ENCODE measurements at regions not wholly inside any gene's neighbourhood (a gene's known extent, or its start where the extent isn't known, plus 50 kb on each side); places are given as distances from the start of the nearest gene placed in this dataset.

DNA sequence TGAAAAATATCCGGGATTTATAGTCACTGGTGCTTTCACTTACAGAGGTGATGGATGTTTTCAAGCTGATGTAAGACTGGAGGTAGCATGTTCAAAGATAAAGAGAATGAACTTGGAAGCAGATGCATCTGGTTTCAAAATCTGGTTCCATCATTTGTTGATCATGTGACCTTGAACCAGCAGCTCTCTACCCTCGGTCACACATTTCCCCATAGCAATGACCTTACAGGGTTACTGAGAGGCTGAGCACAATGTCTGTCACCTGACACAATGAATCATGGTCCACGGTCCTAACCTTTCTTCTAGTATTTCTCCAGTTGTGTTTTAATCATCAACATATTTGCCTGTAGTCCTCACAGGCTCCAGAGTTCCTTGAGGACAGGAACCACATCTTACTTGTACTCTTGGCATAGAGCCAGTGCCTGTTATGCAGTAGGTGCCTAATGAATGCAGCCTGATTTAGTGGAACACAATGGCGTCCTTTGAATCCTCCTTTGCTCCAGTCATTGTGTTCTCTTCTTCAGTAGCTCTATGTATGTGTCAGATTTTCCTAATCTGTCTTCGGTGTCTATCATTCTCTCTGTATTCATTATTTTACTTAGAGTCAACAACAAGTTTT, 667.3 kb downstream of the PTPRU start:
- no peak for DNase-seq

DNA sequence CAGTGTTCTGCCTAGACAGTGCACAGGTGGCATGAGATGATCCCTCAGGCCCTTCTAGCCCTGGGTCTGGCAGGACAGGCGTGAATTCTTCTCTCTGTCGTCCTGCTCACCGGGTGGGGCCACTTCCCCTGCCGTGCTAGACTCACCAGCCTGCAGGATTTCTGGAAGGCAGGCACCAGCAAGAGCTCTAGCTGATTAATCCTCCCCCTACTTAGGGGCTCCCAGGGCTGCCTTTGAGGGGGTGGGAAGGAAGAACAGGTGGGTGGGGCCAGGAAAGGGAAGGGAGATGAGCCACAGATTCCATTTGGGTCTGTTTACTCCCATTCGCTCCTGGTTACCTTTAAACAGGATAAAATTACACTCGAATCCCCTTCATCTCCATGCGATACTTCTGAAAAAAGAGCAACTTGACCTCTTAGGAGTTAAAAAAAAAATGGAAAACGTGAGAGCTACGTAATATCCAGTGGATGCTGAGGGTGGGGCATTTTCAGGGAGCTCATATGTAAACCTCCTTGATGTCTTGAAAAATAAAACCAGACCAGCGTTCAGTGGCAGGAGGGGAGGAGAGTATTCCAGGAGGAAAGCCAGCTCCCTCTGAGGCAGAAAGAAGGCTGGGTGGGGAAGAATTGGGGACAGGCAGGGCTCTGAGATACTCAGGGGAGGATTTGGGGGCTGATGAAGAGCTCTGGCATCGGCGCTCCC, 665.5 kb downstream of the PTPRU start:
- no peak for DNase-seq

DNA sequence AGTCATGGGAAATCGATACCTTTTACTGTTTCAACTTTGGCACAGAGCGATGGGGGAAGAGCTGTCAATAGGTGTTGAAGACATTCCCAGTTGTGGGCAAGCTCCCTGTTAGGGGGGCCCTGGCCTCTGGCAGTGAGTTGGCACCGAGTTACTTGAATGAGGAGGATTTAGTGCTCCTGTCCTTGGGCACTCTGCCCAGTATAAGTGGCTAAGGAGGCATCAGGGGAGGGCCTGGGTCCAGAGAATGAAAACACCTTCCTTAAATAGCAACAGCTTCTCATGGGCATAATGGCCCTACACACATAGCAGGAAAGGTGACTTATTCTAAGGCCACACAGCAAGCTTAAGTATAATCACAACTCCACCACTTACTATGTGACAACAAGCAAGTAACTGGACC, 664.4 kb downstream of the PTPRU start:
- no peak for DNase-seq

DNA sequence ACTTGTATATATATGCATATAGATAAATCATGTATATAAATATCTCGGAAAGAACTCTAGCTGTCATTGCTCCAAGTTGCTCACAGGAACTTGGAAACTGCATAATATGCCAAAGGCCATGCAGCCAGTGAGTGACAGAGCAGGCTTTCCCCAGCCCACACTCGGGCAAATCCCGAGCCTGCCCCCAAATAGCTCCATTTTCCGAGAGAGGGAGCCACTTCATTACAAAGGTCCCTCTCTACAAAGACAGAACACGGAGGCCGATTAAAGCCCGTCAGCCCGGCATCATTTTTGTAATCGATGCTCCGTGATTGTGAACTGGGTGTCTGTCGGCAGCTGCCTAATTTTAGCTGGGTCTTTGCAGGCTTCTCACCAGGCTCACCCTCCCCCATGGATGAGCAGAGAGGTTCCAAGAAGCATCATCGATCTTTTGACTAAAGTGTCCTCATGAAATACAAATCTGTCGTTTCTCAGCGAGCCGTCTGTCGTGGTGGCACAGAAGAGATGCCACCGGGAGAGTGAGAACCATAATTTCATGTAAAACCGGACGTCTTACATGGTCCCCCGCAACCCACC, 663.9 kb downstream of the PTPRU start:
- DNase-seq = no peak

DNA sequence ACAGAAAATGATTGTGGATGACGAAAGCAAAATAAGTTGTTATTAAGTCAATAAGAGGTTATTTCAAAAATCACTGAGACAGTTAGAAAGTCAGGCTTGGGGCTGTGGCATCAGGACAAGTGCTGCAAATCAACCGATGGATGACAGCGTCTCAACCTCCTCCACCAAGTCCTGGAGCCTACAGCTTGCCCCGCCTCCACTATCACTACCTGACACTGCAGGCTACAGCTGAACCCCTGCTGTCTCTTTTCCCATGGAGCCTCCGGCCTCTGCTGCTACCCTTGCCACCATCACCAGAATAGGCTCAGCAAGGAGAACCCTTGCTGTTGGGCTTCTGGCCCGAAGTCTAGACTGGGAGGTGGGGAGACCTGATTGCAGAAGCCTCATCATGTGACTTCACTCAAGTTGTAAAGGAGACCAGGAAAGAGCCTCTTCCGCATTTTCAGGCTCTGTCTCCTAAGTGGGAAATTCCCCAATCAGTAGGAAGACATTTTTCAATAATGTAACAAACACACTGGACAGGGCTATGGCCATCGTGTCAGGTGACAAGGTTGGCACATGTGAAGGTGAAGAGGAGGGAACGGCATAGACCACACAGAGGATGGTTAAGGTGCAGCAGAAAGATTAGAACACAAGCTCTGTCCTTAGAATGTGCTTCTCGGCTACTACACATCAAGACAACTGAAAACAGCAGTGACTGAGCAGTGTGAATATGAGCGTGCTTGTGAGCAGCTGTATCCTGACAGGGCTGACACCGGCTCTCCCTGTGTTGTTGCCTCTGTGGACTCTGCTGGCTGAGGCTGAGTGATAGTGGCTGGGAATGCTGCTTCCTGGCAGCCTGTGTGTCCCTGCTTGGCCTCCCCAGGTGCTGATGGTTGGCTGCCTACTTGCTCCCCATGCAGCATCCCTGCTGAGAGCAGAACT, 660.7 kb downstream of the PTPRU start:
- no peak for DNase-seq

DNA sequence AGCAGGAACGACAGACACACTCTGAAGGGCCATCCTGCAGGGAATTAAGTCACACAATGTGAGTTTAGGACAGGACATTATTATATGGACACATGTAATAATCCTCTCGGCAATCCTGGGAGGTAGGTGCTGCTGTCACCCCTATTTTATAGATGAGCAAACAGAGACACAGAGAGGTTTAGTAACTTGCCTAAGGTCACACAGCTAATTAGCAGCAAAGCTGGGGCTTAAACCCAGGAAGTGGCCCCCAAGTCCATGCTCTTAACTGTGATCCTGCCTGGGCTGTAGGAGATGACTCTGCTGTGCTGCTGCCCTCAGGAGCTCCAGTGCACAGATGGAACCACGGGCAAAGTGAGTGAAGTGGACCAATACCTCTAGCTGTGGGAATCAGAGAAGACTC, 660.0 kb downstream of the PTPRU start:
- DNase-seq = no peak

DNA sequence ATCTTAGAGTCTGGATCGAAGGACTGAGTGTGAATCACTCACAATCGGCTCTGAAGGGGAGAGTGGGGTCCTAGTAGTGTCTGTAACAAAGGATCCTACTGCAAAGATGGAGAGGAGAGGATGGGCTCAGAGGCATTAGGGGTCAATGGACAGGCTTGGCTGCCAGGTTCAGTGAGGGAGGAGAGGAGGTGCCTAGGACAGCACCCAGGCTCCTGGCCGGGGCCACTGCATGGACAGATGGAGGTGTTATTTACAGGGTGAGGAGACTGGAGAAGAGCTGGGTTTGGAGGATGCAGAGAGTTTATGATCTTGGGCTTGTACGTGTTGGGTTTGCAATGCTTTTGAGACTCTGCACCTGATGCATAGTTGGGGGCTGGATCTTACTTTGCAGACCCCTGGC, 658.9 kb downstream of the PTPRU start:
- no peak for DNase-seq

DNA sequence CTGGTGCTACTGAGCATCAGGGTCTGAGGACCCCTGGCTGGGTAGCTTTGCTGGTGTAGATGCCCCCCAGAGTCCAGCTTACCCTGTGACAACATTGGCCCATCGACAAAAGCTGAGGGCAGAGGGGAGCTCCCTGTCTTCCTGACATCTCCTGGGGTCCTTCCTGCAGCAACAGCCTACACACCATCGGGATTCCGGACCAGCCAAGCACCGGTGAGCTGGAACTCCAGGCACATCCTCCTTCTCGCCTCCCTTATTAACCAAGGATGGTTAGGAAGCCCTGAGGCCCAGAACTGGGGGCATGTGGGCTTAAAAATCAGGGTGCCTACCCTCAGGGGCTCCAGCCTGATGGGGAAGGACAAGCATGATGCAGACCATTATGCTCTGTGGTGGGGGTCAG, 658.0 kb downstream of the PTPRU start:
- no peak for DNase-seq

DNA sequence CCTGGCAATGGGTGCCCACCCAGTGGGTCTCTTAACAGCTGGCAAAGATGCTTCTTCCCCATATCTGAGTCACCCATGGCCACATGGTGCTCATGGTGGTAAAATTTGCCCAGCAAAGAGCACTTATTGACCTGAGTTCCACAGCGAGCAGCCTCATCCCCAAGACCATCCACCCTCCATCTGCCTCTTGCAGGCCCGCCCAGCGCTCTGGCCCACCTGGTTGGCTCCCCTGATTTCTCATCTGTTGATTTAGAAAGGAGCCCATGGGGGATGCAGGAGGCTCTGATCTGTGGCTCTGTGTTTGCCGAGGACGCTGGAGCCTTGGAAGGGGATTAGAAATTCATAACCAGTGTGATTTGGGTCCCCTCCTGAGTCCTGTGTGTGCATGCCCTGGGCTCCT, 657.5 kb downstream of the PTPRU start:
- no peak for DNase-seq

DNA sequence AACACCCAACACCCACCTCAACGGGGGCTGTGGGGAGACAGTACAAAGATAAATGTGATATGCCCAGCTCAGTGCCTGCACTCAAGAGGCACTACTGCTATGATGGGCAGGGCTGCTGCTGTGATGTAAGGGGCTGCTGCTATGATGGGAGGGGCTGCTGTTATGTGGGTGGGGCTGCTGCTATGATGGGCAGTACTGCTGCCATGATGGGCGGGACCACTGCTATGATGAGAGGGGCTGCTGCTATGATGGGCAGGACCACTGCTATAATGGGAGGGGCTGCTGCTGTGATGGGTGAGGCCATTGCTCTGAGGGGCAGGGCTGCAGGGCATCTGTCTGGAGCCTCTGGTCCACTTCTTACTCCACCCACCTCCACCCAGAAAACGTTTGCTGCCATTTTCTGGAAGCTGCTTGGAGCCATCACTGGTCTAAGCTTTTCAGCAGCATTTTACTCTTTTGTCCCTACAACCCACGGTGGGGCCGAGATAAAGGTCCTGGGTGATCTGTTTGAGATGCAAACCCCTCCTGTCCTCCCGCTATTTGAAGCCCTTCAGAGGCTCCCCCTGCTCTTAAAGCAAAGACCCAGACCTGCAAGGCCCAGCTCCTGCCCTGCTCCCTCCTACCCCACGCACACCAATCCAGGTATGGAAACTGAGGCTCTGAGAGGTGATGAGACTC, 656.9 kb downstream of the PTPRU start:
- no peak for DNase-seq

DNA sequence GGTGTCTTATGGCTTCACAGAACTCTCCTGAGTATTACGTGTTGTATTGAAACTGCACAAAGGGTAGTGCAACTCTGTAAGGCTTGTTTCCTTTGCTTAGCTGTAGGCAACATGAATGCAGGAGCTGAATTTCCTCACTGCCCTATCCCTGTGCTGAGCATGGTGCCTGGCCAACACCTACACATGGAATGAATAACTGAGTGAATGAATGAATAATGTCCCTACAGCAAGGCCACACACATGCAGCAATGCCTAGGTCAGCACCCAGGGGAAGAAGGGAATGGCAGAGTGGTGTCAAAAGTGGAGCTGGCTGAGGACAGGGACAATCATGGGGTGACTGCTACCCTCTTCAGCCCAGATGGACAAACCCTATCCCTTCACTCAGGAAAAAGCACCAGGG, 655.9 kb downstream of the PTPRU start:
- no peak for DNase-seq

DNA sequence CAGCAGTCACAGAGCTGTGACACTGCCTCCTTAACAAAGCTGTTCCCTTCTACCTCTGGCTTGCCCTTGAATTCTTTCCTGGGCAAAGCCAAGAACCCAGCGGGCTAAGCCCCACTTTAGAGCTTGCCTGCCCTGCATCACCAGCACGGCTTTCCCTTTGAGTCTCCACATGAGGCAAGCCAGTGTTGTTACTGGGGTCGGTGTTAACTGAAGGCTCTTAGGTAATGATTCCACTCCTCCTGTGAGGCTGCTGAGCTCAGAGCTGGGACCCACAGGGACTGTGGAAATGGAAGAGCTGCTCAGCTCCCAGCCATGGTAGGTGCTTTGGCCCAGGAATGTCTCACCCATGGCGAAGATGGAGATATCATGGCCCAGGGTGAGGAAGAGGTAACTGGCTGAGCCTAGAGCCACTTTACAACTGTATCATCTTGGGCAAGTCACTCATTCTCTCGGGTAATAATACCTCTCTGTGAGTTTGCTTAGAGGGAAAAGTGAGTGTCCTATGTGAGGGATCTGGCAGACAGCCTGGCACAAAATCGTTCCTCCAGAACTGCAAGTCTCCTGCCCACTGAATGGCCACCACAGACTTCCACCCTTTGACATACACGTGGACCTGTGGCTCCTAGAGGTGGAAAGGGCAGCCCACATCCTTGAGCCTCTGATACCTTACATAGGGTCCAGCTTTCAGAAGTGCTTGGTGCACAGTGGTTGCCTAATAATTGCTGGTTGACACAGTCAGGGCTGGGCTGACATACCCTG, 654.1 kb downstream of the PTPRU start:
- DNase-seq = no peak

DNA sequence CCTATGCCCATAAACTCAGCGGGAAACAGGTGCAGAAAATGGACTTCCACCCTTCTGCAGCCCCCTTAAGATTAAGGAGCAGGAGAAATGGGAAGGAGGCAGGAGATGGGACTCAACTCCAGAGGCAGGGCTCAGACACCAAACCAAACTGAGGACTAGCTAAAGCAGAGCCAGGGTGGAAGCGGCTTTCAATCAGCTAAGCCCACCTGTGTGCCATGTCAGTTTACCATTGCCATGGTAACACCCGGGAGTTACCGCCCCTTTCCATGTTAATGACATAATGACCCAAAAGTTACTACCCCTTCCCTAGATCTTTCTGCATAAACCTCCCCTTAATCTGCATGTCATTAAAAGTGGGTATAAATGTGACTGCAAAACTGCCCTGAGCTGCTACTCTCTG, 653.5 kb downstream of the PTPRU start:
- DNase-seq = no peak

DNA sequence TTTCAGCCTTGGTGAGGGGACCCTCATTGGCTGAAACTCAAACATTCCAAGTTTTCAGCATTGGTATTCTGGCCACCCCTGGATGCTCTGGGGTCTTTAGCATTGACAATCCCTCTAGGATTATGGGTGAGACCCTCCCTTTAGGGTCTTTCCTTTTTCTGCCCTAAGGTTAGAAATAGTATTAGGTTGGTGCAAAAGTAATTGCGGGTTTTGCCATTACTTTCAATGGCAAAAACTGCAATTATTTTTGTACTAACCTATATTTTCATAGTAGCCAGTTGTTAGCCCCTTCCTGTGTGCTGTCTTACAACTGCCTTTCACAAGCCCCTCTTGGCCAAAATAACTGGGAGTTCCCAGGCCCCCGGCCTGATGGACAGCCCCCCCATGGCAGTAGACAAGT, 648.4 kb downstream of the PTPRU start:
- no peak for DNase-seq

DNA sequence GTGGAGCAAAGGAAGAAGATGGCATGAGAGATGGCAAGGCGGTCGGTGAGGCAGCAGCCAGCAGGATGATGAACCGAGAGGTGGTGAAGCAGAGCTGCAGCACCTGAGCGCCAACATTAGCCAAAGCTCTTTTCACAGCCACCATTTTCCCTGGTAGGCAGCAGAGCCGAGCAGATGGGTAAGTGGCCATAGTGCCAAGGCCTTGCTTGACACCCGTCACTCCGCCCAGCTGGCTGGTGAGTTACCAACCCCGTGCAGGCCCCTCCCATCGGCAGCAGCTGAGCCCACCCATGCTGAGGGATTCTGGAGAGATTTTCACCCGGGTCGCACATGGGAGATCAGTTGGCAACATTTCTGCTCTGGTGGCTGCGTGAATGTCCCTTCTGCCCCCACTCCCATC, 647.7 kb downstream of the PTPRU start:
- DNase-seq = no peak

DNA sequence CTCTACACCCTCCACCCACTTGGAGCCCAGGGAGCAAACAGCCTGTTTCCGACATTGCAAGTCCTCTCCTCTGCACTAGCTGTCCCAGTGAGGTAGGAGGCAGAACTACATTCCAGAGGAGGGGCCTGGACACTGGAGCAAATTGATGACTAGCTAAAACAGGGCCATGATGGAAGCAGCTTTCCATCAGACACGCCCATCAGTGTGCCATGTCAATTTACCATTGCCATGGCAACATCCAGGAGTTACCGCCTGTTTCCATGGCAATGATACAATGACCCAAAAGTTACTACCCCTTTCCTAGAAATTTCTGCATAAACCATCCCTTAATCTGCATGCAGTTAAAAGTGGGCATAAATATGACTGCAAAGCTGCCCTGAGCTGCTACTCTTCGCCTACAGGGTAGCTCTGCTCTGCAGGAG, 647.1 kb downstream of the PTPRU start:
- DNase-seq = no peak

DNA sequence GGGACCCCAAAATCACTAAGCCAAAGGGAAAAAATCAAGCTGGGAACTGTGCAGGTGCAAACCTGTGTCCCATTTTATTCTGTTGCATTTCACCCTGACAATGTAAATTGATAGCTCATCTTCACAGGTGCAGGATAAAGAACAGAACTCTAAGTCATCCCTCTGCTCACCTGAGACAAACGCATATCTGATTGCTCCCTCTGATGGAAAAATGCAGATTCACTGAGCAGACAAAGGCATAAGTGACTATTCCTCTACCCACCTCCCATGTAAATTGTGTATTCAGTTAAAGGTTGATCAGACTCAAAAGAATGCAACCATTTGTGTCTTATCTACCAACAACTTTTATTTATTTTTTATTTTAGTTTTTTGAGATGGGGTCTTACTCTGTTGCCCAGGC, 644.2 kb downstream of the PTPRU start:
- DNase-seq = no peak

DNA sequence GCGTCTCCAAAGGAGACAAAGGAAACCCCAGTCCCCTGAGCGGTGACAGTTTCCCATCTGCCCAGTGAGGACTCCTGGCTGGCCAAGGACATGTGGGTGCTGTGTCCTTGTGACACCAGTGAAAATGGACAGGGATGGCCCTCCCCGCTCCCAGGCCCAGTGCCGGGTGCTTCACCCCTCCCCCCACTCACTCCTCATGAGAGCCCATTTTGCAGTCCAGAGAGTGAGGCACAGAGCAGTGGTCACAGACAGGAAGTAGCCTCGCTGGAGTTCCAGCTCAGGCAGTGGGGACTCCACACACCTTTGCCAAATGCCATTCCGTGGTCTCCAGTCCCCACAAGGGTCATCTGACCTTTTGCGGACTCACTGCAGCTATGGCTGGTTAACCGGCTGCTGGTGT, 642.9 kb downstream of the PTPRU start:
- no peak for DNase-seq

DNA sequence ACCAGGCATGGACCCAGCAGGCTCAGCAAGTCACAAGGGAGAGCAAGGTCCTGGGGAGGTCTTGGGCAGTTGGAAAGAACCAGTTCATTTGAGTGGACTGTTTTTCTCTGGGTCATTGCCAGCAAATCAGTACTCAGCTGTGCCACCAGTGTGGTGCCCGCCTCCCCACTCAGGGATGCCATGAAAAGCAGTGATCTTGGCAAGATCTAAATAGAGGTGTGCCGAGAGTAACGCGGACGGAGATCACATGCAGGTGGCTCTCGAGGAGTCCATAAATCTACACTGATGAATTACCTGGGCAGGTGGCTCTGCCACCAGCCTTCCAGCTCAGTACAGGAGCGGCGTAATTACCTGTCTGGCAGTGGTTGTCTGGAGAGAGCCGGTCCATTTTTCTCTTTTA, 642.2 kb downstream of the PTPRU start:
- no peak for DNase-seq

DNA sequence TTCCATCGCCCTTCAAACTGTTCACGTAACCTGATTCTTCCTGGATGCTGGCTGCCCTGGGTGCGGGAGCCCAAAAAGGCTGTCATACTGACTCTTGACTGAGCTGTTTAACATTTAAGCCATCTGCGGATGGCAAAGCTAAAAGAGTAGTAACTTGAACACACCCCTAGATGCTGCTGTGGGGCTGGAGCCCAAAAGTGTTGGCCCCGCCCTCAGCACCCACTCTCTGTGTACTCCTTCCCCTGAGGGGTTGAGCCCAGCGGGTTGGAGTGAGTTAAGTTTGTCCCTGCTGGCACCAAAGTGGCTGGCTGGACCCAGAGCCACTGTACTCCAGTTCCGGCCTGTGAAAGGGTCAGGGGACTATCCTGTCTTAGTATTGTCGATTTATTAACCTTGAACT, 640.6 kb downstream of the PTPRU start:
- DNase-seq = no peak

DNA sequence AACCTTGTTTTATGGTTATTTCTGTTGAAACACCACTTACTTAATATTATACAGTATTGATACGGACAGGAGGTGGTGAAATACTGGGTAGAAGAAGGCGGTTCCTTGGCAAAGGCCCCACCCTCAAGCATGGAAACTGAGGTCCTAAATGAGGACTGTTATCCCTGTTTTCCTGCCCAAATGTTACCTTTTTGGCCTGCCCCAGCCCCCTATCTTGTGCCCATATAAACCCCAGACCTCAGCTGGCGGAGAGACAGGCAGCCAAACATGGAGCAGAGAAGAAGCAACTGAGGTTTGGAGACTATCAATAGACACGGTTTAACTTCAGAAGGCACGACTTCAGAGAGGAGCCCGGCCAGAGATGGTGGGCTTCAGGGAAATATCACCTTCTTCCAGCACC, 640.1 kb downstream of the PTPRU start:
- no peak for DNase-seq

DNA sequence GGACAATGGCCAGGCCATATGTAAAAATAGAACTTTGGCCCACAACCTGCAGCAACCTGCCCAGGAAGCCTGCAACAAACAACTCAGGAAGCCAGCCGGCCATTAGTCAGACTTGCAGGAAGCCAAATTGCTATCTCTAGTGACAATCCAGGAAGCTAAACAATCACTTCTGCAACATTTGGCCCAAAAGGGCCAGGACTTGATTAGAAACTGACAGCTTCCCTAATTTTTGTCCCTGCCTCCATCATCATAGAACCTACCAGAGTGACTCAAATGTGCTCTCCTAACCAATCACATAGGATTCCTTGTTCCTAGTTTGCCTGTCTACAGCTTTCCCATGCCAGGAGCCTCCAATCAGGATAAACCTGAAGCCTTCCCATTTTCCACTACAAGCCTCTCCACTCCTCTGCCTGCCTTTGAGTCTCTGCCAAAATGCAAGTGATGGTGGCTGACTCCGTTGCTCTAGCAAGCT, 639.3 kb downstream of the PTPRU start:
- no peak for DNase-seq
